GM21825 (cell line): ENCODE measurements at regions not wholly inside any gene's neighbourhood (a gene's known extent, or its start where the extent isn't known, plus 50 kb on each side); places are given as distances from the start of the nearest gene placed in this dataset.
A peak's percentile ranks its signal among the peaks of the same experiment; 100 is the strongest.
"Not testable (repeated sequence)": the region's sequence is repeated elsewhere in the genome, so short reads cannot be mapped to it uniquely, and the experiment has no call there.

Experiments
- ATAC-seq: cut with Tn5 transposase; IDR thresholded peaks from one replicate; pipeline ENCODE4 v1.9.1; 2021; ENCODE audit warnings: mild to moderate bottlenecking, moderate library complexity; ENCODE audit not compliant: unreplicated experiment

DNA sequence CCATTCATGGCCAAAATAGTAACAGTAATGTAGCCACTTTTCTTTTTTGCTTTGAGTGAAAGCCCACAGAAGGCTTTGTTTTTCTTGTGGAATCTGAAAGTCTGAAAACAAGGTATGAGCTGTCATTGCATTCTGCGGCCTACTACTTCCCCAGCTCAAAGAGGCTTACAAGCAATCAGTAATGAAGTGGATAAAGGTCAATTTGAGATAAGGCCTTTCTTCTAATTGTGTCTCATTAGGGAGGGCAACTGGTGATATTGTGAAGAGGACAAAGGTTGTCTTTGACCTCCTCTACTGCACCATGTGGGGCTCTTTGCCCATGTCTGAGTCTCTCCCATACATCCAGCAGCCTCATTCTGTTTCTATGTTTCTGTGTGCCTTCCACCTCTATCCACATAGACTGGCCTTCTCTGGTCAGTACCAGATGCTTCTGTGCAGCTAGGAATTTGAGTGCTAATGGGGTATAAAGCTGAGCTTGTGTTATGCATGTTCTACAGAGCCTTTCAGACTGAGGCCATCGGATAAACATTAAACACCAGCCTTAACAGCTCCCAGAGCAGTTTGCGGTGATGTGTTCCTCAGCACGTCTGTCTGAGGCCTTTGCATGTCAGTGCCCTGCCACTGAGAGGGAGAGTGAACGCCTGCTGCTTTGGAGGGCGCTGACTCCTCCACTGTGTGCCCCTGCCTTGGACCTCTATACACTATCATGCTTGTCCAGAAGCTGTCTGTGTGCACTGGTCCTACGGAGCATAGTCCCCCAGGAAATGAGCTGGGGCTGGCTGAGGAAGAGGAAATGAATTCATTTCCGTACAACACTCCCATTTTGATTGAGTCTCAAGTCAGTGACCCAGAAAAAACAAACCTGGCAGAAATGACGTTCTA lies 80.2 kb downstream of the SH2D1A start:
- no peak for ATAC-seq

DNA sequence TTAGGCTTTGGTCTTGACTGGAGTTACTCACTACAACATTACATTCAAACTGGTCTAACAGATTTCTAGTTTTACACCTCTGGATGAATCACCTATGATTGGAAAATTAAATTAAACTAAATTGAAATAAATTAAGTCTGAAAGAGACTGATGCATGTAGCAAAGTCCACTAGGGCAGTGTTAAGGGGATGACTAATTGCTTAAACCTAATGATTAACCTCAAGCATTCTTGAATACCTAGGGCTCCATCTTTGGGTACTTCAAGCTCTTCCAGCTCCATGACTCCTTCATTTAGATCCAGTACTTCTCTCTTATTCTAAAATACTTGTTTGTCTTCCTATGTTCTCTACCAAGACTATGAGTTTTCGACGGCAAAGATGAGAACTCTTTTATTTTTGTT lies 86.8 kb downstream of the SH2D1A start:
- ATAC-seq = no peak

DNA sequence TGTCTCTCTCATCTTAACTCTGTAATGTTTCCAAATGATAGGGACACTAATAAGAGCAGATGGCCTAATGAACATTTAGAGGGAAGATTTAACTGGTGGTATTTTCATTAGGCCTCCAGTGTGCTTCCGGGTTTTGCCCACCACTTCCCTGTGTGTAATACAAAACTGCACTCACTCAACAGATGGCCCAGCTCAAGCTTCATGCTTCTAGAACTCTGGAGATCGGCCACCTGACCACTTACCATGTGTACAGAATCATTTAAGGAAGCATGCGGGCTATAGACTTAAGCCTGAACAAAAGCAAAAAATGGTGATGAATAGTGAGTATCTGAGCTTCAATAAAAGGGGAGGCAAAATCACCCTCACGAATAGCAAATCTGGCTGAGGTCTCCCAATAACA lies 89.3 kb downstream of the SH2D1A start:
- ATAC-seq = no peak

DNA sequence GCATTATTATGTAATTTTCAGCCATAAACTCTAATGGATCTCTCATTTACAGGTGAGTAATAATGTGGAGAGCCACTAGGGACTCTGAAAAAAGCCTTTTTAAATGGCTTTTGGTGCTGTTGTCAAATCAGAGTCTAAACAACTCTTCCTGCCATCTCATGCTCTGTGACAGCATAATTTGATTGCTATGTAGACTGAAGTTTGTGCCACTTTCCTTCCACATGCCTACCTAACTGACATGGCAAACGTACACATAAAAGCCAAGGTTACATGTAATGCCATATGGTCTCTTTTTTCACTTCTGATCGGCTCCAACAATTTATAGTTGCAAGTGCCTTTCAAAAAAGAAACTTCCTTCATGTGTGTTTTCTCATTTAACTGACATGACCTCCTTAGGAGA lies 94.3 kb downstream of the SH2D1A start:
- ATAC-seq = no peak

DNA sequence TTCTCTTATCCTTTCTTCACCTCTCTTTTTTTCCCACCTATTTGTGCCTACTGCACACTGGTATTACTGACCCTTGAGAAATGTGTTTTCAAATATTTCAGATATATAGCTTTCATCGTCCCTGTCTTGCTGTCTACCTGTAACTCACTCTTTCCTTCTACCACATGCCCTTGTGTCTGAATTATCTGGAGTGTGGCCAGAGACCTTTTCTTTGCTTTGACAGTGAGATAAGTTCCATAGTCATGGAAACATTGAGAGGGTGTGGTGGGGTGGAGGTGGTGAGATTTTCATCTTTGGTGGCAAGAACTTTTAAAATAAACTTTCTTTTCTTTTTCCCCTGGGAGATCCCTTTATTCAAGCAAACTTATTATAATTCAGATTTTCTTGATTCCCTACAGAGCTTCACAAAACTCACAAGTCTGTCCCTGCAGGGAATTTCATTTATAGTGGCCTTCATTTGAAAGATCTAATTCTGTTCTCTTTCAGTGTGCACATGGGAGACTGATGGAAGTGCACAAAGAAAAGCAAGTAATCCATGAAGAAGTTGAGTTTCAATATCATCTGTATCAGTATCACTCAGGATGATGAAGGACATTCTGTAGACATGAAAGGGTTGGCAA lies 95.7 kb downstream of the SH2D1A start:
- no peak for ATAC-seq

DNA sequence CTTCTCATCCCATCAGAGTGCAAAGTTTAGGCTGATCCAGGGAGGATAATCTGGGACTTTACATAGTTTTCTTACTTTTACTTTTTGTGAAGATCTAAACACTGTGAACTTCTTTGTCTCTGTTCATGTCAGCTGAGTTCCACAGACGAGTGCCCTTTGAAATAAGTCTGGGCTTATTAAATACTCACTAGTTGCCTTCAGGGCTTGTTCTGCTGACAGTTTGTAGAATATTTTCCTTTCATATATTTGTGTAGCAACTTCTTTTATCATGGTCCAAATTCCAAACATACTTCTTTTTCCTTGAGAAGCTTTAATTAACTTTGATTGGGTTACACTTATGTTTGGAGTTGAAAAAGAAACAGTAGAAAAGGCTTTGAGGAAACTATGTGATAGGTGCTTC lies 109.6 kb downstream of the SH2D1A start:
- ATAC-seq = no peak

DNA sequence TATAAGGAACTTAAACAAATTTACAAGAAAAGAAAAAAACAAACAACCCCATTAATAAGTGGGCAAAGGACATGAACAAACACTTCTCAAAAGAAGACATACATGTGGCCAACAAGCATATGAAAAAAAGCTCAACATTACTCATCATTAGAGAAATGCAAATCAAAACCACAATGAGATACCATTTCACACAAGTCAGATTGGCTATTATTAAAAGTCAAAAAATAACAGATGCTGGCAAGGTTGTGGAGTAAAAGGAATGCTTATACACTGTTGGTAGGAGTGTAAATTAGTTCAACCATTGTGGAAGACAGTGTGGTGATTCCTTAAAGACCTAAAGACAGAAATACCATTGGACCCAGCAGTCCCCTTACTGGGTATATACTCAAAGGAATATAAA lies 113.5 kb downstream of the SH2D1A start:
- ATAC-seq = not testable (repeated sequence)

DNA sequence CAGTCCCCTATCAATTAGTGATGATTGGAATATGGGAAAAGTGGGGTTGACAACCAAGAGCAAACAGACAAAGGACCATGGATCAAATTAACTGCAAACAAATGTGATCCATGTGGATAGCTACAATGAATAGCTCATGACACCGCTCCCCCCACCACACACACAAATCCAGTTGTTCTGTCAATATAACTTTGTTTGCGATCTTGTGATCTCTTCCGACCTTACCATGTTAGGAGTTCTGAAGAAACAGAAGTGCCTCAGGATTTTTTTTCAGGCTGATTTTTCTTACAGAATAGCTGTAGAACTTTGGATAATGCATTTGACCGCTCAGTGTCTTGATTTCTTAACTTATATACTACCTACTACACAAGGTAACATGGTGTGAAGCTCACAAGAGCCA lies 116.6 kb downstream of the SH2D1A start:
- no peak for ATAC-seq

DNA sequence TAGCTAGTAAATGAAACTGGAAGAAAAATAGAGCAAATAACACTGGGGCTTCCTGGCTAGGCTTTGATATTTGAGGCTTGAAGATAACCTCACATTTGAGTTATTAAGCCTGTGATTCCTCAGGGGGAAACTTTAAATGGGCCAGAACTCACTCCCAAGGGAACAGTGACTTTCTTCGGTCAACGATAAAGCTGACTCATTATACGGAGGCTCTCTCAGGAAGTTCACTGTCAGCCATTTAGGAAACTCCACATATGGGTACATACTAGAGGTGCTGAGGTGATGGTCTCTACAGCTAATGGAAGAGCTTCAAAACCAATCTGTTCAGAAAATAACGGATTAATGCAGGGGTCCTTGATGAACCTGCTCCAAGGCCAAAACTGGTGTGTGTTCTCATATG lies 120.8 kb downstream of the SH2D1A start:
- ATAC-seq = no peak

DNA sequence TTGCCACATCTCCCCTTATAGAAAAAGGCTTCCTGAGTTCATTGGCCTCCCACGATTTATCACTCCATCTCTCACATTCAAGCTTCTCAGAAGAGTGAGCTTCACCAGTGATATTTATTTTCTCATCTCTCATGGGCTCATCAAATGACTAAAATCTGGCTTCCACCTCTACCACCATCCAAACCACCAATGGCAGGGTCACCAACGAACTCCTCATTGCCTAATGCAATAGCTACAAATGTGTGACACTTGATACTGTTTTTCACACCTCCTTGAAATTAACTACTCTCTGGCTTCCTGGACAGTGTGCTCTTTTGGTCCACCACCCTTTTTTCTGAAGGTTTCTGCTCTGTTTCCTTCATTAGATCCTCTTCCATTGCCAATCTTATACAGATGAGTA lies 129.0 kb downstream of the SH2D1A start:
- no peak for ATAC-seq

DNA sequence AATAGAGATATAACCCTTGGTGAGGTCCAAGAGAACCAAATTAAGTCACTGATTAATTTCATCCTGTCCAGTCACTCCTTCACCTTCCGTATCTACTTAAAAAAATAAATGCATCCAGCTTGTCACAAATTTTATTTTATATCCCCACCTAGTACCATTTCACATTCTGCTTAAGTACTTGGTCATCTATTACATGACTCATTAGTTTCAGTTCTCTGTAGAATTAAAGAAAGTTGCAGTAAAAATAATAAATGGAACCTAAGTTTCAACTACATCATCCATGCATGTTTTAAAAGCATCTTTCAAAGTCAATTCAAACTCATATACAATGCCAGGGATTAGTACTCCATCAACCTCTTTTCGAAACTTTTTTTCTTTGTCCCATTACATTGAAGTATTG lies 130.2 kb downstream of the SH2D1A start:
- ATAC-seq = no peak

DNA sequence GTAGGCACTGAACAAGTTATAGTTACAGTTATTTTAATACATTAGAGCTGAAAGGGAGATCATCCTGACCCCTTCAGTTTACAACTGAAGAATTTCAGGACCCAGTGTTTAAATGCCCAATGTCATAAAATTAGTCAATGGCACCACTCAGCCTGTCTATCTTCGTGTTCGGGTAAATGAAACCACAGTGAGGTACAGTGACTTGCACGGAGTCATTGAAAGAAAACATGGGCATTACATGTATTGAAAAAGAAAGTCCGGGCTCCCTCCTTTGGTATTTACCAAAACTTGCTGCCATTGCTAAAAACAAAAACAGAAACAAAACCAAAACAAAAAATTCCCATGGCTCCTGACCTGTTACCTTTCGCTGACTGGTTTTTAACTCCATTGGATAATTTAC lies 131.7 kb downstream of the SH2D1A start:
- no peak for ATAC-seq

DNA sequence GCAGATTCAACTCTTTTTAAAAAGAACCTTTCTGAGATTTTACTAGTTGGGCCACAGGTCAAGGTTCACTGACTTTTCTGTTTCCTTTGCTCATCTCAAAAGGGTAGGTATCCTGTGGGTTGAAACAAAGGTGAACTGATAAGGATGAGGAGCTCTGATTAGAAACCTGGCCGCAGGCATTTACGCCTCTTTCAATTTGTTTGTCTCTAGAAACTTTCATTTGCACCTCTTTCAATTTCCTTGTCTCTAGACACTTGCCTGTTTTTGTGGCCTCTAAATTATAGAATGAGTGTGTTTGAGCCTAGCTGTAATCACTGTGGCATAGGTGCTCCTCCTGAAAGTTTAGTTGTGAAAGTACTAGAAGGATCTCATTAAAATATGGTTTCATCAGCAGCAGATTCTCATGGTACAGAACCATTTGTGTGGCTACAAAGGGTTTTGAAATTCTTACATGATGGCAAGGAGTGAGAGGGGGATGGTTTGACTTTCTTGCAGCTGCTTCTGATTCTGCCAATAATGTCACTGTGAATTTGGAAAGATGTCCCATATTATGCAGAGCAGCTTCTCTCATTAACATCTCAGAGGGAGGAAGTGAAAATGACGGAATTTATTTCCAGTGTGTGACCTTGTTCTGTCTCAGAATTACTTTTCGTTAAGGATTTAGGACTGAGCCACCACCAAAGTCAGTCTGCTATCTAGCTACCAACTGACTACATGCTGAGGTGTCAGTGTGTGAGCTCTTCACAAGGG lies 142.2 kb downstream of the SH2D1A start:
- peak; percentile 73 for ATAC-seq

DNA sequence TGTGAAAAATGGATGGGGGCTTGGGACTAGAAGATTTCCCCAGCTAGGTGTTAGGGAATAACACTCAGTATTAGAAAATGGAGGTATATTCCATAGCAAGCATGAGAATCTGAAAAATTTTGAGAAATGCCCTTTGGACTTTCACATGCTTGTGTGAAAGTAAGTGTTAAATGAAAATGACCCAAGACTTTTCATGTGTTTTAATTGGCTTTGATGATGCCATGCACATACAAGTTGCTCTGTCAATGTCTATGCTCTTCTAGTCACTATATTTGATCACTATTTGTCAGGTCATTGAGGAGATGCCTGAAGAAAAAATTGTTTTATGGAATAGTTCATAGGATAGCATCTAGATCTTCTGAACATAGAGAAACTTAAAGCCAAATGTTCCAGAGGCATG lies 147.6 kb downstream of the SH2D1A start:
- ATAC-seq = no peak

DNA sequence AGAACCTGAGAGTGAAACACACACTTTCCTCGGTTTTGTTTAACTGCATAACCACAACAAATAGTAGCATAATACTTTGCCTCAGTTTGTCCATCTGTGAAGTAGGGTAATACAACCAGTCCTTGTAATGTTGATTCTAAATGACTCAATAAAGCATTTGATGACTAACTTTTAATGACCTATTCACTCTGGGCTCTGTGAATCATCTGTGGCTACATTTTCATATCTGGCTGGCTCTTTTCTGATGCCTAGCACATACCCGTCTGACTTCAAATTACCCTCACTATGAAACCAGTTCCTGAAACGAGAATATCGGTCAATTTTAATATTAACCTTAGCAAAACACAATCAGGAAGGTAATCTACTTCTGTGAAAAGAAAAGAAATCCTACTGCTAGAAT lies 151.0 kb downstream of the SH2D1A start:
- no peak for ATAC-seq

DNA sequence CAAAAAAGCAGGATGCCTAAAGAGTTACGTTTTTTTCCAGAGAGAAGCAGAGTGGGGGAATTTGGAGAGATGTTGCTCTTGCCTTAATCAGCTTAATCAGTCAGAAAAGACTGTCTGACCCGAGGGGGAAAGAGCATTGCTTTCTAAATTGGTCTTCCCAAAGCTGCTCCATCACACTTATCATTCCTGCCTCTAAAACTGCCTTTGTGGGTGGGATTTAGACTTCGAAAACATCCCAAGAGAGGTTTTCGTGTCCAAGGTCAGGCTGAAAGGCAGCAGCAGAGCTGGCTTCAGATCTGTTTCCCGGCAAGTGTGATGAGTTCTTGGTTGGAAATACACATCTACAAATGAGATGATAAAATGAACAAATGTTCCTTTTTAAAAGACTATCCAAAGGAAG lies 155.2 kb downstream of the SH2D1A start:
- no peak for ATAC-seq

DNA sequence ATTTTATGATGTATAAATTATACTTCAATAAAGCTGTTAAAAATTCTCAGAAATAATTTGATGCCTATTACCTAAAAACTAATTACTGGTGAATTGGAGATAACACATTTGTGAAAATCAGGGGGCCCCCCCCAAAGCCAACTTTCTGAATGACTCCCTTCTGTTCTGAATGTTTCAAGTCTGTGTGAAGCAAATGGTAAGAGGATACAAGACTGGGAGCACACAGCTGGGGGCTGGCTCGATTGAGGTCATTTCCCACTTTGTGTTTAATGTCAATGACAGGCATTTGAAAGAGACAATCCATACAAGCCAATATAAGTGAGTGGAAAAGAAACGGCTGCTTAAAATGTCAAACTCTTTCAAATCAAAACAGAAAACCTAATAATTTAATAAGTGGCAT lies 155.8 kb downstream of the SH2D1A start:
- no peak for ATAC-seq

DNA sequence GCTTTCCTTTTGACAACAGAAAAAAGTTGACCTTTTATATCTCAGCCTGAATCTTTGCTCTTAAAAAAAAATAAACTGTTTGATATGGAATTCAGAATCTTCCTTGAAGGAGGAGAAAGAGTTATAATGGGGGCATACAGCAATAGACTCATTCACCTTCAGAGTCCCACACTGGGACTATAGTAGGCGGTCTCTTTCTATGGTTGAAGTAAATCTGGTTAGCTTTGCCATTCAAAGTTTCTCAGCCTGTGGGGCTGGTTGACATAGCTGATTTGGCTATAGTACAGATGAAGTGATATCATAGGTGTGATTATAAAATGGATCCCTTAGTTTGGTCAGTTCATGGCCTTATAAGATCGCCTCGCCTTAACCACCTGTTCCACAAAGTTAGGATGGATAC lies 156.2 kb downstream of the SH2D1A start:
- ATAC-seq = no peak

DNA sequence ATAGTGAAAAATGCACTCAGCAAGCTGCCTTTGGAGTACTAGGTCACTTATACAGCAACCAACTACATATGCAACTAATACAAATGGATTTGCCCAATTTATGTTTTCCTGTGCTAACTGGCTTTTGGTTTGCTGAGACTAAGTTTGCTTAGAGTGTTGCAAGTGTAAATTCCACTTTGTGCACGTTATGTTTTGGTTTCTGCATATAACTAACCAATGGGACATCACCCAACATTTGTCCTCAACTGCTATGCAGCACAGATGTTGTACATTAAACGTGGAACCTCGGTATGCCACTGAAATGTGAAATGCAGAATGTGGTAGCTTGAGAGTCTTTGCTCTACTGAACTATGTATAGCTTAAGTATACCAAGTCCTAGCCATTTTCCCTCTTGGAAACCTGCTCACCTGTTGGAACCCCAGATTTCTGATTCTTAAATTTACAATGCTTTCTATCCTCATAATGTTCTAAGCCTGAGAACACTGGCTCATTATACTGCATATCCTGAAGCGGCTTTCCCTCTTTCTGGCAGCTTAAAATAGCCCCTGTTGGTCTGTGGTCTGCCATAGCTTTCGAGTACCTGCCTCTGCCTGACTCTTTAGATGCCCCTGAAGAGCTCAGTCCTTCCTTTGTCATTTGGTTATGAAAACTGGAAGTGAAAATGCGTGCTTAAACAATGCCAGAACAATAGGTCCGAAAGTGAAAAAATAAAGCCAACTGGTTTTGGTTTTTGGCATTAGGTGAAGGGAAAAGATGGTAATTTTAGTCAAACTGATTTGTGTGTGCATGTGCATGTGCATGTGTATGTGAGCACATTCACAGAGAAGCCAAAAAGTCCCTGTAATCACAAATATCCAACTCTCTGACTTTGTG lies 158.0 kb downstream of the SH2D1A start:
- peak; percentile 87 for ATAC-seq

DNA sequence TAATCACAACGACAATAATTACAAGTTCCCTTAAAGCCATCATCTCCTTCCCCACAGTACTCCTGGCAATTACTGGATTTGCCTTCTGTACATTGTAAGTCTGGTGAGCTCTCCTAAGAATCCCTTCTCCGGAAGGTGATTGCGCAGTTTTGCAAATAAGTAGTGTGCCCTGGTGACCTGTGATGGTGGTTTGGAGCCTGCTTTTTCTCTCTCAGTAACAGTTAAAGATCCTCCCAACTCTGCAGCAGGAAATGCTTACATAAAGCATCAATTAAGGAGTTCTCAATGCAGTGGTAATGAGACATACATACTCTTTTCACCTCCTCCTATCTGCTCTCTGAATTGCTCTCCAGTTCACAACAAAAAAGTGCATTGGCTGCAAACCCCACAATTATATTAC lies 159.7 kb downstream of the SH2D1A start:
- ATAC-seq = no peak

DNA sequence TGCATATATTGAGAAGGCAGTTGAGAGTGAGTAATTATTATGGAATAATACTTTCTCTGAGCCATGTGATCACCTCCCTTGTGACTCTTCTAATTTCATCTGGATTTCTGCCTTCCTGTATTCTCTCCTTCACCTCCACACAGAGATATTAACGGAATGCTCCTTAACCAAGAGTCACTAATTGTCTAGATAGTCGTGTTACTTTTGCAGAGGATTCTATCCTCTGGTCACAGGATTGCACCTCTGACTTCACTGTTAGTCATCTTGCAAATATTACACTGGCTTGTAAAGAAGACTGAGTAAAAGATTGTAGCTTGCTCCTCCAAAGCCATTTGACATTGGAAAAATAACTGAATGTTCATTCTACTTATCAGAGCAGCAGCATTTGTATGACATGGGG lies 160.9 kb downstream of the SH2D1A start:
- ATAC-seq = no peak
